HFF-Myc (cell line): ENCODE measurements at regions not wholly inside any gene's neighbourhood (a gene's known extent, or its start where the extent isn't known, plus 50 kb on each side); places are given as distances from the start of the nearest gene placed in this dataset.

Experiments
- DNase-seq: peaks from one replicate; pipeline ENCODE4 v3.0.0-alpha.2; 2011; ENCODE audit warnings: low read depth; ENCODE audit errors: extremely low read depth
- H3K4me3 ChIP-seq: replicated peaks from 2 replicates; pipeline ENCODE4 v1.5.1; 2011; ENCODE audit warnings: low read depth, mild to moderate bottlenecking, control low read depth, low read length
- TF ChIP-seq, protein P1 (sequence below): IDR thresholded peaks from 2 replicates; pipeline ENCODE4 v1.5.1; 2012; ENCODE audit warnings: mild to moderate bottlenecking, low read depth, low read length, control low read depth; ENCODE audit errors: missing control alignments

DNA sequence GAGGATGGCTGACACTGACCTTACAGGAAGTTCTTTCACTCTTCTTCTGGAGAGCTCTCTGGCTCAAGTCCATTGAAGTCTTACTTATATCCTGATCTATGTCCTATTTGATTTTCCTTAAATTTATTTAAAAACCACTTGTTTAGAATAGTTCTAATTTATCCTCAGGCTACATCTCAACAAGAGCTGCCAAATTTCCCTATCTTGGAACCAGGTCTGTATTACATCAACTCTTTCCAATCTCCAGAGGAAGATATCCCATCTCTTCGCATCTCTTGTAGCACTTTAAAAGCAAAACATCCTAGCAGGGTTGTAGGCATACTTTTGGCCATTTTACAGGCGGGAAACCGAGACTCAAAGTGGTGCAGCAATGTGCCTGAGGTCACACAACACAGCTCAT, 290.5 kb upstream of the TEX13C start:
- TF ChIP-seq, protein P1, sequence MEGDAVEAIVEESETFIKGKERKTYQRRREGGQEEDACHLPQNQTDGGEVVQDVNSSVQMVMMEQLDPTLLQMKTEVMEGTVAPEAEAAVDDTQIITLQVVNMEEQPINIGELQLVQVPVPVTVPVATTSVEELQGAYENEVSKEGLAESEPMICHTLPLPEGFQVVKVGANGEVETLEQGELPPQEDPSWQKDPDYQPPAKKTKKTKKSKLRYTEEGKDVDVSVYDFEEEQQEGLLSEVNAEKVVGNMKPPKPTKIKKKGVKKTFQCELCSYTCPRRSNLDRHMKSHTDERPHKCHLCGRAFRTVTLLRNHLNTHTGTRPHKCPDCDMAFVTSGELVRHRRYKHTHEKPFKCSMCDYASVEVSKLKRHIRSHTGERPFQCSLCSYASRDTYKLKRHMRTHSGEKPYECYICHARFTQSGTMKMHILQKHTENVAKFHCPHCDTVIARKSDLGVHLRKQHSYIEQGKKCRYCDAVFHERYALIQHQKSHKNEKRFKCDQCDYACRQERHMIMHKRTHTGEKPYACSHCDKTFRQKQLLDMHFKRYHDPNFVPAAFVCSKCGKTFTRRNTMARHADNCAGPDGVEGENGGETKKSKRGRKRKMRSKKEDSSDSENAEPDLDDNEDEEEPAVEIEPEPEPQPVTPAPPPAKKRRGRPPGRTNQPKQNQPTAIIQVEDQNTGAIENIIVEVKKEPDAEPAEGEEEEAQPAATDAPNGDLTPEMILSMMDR = no peak
- DNase-seq = no peak
- H3K4me3 ChIP-seq = no peak overlapping the region
